NCI-H748 treated with DMSO at 0.1 percent for 48 hours (cell line): ENCODE measurements at regions not wholly inside any gene's neighbourhood (a gene's known extent, or its start where the extent isn't known, plus 50 kb on each side); places are given as distances from the start of the nearest gene placed in this dataset.
A peak's percentile ranks its signal among the peaks of the same experiment; 100 is the strongest.
"Not testable (repeated sequence)": the region's sequence is repeated elsewhere in the genome, so short reads cannot be mapped to it uniquely, and the experiment has no call there.

Source experiments
- DNase-seq: peaks from one replicate; lab custom pipeline; 2025; lab: John Stamatoyannopoulos, UW

DNA sequence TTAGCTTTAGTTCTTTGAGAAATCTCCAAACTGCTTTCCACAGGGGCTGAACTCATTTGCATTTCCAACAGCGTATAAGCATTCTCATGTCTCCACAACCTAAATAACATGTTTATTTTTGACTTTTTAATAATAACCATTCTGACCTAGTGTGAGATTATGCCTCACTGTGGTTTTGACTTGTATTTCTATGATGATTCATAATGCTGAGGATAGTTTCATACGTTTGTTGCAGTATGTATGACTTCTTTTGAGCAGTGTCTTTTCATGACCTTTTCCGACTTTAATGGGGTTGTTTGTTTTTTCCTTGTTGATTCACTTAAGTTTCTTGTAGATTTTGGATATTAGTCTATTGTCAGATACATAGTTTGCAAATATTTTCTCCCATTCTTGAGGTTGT, 1833.0 kb upstream of the PCDH10 start:
- no peak for DNase-seq

DNA sequence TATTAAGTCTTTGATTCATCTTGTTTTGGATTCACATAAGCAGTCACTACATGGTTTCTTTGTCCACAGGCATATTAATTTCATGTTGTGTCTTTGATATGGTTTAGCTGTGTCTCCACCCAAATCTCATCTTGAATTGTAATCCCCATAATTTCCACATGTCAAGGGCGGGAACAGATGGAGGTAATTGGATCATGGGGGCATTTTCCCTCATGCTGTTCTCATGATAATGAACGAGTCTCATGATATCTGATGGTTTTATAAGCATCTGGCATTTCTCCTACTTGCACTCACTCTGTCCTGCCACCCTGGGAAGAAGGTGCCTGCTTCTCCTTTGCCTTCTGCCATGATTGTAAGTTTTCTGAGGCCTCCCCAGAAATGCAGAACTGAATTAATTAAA, 1811.2 kb upstream of the PCDH10 start:
- DNase-seq, result no peak

GRCh38 chr4:131339137-131339536, 1810.0 kb upstream of the PCDH10 start:
- no peak for DNase-seq

GRCh38 chr4:131344761-131345160, 1804.3 kb upstream of the PCDH10 start:
- DNase-seq, result no peak

DNA sequence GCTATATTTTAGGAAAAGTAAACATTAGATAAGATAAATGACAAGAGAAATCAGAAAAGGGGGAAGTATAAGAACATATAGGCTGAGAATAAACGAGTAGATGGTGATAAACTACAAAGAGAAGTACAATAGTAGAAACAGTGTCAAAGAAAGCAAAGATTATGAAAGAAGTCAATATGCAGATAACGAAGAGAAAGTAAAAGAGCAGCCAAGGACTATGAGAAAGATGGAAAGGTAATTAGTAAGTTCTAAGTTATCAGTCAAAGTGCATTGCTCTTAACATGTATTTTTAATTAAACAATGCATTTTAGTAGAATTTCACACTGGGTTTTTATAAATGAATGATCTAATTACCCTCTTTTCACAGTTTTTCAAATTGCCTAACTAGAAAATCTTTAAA, 1801.3 kb upstream of the PCDH10 start:
- no peak for DNase-seq

- DNase-seq, result no peak
These were observed 1800.8 kb upstream of the PCDH10 start for GRCh38 chr4:131348263-131348662.

DNA sequence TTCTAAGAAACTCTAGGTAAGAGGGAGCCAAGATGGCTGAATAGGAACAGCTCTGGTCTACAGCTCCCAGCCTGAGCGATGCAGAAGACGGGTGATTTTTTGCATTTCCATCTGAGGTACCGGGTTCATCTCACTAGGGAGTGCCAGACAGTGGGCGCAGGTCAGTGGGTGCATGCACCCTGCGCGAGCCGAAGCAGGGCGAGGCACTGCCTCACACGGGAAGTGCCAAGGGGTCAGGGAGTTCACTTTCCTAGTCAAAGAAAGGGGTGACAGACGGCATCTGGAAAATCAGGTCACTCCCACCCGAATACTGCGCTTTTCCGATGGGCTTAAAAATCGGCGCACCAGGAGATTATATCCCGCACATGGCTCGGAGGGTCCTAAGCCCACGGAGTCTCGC, 1796.7 kb upstream of the PCDH10 start:
- not testable (repeated sequence) for DNase-seq

DNA sequence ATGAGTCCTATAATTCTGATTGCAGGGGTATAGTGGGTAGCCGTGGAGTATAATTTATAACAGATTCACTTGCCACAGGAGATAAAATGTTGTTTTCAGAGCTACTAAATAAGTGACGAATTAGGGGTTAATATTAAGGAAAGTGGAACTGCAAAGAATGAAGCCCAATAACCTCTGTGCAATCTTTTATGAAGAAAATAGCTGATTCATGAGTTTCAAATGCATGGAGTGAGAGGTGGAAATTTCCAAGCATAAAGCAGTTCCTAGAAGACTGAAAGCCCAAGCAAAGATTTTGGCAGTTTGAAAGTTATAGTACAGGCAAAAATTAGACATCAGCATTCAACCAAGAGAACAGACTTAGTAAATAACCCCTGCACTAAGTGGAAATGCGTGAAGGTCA, 1782.4 kb upstream of the PCDH10 start:
- DNase-seq, result no peak

DNA sequence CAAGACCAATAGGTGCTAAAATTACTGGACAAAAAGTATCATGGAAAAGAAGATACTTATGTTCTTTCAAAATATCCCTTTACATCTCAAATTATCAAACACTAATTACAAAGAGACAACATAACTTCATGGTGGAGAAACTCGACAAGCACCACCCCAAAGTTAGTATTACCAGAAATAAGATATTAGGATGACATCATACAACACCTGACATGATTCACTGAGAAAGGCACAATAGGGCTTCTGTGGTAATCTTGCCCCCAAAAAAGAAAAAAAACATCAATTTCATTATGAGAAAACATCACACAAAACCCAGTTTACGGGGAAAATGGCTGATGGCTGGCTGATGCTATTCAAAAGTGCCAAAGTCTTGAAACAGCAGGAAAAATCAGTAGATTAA, 1781.7 kb upstream of the PCDH10 start:
- DNase-seq, result no peak

GRCh38 chr4:131370846-131371245, 1778.2 kb upstream of the PCDH10 start:
- peak; percentile 72 for DNase-seq

DNA sequence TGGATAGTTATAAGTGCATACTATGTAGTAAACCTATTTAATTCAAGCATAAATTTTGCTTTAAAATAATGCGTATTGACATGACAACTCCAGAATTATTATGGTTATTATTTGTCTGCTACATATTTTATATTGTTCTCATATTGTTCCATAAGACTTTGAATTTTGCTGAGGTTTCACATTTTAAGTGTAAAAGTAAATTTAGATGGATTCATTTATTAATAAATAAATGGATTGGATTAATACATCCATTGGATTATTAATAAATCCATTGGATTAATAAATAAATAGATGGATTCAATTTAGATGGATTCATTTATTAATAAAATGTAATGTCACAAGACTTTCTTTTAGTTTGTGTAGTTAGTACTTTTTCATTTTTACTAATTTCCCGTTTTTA, 1768.0 kb upstream of the PCDH10 start:
- DNase-seq, result no peak

DNA sequence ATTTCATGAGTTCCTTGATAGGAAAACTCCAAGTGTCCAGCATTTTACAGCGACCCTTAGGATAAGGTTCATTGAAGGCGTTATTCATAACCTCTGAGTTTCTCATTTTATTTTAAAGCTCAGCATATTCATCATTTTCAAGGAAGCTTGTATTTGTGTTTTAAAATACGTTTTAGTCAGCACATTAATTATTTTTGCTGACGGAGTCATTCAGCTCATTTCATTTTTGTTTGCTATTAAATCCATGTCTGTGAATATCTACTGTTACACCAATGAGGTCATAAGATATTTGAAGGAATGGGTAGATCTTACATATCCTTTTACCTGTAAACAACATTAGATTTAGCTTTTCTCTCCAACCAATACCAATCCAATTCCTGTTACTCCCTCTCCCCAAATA, 1766.3 kb upstream of the PCDH10 start:
- DNase-seq, result no peak

DNA sequence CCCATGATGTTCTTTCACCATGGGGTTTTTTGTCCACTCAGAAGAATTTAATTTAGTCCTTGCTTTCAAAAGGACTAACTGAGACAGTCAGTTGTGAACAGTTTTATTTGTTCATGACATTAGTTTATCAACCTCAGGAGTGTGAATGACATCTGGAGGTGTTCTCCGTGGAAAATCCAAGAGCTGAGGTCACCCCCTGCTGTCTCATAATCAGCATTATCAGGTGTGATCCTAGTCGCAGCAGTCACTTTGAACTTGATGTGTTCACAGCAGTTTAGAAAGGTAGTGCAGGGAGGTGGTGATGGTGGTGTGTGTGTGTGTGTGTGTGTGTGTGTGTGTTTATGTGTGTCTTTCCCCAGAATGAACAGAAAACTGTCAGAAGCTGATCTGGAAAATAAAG, 1760.8 kb upstream of the PCDH10 start:
- no peak for DNase-seq

- no peak for DNase-seq
These were observed 1741.0 kb upstream of the PCDH10 start for GRCh38 chr4:131408102-131408501.

- no peak for DNase-seq
These were observed 1737.7 kb upstream of the PCDH10 start for GRCh38 chr4:131411393-131411792.

DNA sequence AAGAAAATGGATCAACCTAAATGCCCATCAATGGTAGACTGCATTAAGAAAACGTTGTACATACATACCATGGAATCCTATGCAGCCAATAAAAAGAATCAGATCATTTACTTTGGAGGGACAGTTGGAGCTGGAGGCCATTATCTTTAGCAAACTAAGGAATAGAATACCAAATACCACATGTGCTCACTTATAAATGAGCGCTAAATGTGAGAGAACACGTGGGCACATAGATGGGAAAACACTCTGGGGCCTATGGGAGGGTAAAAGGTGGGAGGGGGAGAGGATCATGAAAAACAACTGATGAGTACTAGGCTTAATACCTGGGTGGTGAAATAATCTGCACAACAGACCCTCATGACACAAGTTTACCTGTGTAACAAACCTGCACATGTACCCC, 1729.9 kb upstream of the PCDH10 start:
- DNase-seq, result no peak

DNA sequence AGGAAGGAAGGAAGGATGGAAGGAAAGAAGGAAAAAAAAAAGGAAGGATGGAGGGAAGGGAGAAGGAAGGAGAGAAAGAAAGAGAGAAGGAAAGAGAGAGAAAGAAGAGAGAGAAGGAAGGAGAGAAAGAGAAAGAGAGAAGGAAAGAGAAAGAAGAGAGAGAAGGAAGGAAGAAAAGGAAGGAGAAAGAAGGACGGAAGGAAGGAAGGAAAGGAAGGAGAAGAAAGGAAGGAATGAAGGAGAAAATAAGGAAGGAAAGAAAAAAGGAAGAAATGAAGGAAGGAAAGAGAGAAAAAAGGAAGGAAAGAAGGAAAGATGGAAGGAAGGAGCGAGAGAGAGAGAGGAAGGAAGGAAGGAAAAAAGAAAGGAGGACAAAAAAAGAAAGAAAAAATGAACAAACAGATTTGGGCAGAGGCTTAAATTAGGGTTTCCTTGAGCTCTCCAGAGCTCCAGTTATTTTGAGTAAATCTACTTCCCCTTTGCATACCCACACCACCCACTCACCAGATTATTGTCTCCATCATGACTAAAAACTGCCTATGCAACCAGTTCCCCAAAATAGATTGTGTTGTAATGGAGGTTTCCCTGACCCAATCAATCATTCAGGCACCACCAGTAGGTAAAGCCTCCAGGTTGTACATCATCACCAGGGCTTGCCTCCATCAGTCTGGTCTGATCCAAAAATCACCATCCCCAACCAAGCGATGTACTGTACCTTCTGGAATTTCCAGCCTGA, 1722.9 kb upstream of the PCDH10 start:
- DNase-seq, result no peak

DNA sequence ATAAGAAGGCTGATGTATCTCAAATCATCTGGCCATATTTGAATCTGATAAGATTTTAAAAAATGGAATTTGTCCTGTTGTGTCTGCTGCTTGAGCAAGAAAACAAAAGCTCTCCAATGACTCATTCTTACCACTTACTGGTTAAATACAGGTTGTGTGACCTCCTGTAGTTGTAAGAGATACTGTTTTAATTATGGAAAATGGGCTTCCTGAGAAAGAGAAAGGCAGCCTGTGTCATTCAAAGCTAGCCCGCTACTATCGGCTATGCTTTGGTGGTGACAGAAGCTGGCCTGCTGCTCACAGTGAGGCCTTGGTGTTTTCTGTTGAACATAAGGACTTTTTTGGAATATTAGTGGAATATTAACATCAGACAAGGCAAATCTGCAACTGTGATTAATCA, 1722.1 kb upstream of the PCDH10 start:
- DNase-seq, result no peak

DNA sequence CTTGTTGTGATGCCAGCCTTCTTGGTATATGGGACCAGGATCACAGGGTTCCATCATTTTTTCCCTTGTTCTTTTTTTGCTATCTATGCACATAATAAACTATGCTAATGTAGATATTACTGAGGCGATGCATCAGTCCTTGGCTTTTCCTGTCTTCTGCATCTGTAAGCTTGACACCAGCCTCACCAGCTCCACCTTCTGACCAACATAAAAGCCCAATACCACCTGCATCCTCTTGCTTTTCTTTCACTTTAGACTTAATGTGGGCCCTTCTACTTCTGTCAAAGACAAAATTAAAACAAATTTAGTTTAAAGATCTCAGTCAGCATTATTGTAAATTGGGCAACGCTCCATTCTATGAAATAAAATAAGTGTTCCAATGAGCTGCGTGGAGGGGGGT, 1718.8 kb upstream of the PCDH10 start:
- no peak for DNase-seq

GRCh38 chr4:131441004-131441688, 1707.9 kb upstream of the PCDH10 start:
- DNase-seq, result no peak

GRCh38 chr4:131447883-131448282, 1701.2 kb upstream of the PCDH10 start:
- no peak for DNase-seq

GRCh38 chr4:131450572-131451209, 1698.4 kb upstream of the PCDH10 start:
- DNase-seq, result no peak

GRCh38 chr4:131459430-131460101, 1689.5 kb upstream of the PCDH10 start:
- no peak for DNase-seq
